ENCODE measurements at regions not wholly inside any gene's neighbourhood (a gene's known extent, or its start where the extent isn't known, plus 50 kb on each side); places are given as distances from the start of the nearest gene placed in this dataset.
"Not testable (repeated sequence)": the region's sequence is repeated elsewhere in the genome, so short reads cannot be mapped to it uniquely, and the experiment has no call there.

DNA sequence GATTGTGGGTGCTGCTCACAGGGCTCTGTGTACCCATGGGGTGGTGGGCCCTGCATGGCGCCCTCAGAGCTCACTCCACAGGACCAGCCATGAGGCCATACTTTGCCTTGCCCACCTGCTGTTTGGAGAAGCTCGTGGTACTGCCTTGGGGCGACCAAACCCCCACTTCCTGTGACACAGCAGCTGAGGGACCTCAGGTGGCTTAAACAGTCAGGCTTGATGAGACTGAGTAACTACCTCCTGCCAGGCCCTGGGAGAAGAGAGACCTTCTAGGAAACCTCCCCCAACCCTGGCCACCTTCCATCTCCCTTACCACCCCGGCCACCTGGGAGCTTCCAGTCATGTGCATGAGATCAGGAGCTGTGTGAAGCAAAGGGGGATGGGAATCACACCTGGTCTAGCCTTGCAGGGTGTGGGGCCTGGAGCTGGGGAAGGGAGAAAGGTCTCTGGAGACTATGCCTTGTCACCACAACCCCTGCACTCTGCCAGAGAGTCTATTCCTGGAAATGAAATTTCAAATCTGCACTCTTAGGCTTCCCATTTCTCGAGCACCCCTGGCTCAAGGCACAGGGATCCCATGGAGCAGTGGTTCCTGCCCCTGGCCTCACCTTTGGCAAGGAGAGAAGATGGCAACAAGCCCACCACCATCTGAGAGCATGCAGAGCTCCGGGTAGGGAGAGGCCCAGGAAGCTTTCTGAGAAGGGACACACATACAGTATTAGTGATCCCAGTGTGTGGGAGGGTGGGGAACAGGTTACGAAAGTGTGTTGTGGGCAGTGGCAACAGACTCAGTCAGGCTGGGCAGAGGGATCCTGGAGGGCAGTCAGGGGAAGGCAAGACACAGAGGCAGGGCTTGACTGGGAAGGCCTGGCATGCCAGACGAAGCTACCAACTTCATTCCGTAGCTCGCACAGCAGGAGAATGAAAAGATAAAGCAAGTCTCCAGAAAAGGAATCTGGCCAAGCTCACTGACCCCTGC is 125.0 kb downstream of the URI1 start:
- peak in 2 of 3 donors; percentile 3 to 5 for DNase-seq

- not testable (repeated sequence) for DNase-seq
Observed at GRCh38 chr19:30067956-30068506, 126.0 kb downstream of the URI1 start.

GRCh38 chr19:30068528-30069395 is 126.7 kb downstream of the URI1 start:
- no peak for DNase-seq

GRCh38 chr19:30069535-30070197 is 127.6 kb downstream of the URI1 start:
- no peak for DNase-seq

GRCh38 chr19:30070198-30070967 is 128.3 kb downstream of the URI1 start:
- no peak for DNase-seq

DNA sequence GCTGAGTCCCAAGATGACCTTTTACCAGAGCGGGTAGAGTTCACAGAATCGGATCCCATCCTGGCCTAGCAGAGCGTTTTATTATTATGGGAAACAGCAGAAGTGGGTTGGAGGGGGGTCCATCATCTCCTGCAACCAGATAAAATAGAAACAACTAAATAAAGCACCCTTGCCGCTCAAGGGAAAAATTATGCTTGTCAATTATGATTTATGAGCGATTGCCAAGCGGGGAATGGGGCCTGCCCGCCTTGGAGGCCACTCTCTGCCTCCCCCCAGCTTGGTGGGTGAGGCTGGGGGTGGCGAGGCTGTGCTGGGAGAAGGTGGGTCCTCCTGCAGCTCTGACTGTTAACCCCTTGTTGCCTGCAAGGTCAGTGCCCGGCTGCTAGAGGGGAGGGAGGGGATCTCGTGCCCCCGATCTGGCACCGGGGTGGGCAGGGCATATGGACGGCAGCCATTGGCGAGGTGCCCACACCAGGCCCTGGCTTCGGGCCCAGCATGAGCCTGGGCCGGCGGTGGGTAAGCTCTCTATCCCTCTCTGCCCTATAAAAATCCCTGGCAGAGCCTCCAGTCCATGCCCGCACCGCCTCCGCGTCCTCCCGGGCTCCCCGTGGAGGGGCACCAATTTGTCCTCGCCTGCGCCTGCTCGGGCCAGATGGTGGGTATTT is 129.1 kb downstream of the URI1 start:
- DNase-seq, result no peak

DNA sequence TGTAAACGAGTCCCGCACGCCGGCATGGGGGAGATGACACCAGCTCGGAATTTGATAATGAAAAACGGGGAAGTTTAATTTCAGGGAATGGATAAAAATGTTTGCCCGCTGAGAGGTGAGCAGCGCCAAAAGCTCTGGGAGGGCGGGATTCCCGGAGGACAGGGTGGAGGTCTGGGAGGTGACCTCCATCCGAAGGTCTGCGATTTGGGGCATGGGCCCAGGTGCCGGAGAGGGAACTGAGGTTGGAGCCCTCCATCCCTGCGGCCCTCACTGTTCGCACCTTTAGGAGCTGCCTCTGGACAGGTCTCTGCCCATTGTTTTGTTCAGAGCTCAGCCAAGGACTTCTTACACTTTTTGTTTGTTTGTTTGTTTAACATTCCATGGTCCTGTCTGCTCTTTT is 129.8 kb downstream of the URI1 start:
- no peak for DNase-seq

GRCh38 chr19:30073152-30074000 is 131.3 kb downstream of the URI1 start:
- DNase-seq, result no peak

DNA sequence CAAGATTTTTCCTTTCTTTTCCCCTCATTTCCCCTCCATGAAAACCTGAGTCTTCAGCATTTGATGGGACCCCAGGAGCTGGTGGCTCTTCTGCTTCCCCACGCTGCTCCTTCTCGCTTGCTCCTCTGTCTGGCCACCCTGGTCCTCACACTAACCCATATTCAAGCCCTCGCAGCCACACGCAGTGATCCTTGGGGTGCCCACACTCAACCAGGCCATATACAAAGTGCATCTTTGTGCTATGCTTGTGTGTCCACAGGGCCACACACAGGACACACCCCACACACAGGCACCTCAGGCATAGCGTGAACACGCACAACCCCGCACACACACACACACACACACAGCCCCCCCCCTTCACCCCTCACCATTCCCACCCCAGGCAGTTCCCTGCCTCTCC is 132.1 kb downstream of the URI1 start:
- DNase-seq, result no peak

- no peak for DNase-seq
Observed at GRCh38 chr19:30074741-30075715, 133.0 kb downstream of the URI1 start.

DNA sequence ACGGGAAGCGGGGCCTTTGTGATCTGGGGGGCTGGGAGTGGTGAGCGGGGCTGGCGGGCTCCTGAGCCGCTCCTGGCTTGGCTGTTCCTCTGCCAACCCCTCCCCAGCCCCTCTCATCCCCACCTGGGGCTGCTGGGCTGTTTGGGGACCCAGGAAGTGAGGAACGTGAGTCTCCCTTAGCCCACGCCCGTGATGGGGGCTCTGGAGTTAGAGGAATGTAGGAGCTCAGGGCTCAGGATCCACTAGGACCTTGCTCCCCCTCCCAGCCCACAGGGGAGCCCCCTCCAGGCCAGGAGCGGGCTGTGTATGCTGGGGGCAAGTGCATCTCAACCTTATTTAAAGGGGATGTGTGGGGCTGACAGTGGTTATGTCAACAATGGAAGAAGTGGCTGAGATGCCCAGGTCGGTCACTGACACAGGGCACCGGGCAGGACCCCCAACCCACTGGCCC is 134.1 kb downstream of the URI1 start:
- no peak for DNase-seq

DNA sequence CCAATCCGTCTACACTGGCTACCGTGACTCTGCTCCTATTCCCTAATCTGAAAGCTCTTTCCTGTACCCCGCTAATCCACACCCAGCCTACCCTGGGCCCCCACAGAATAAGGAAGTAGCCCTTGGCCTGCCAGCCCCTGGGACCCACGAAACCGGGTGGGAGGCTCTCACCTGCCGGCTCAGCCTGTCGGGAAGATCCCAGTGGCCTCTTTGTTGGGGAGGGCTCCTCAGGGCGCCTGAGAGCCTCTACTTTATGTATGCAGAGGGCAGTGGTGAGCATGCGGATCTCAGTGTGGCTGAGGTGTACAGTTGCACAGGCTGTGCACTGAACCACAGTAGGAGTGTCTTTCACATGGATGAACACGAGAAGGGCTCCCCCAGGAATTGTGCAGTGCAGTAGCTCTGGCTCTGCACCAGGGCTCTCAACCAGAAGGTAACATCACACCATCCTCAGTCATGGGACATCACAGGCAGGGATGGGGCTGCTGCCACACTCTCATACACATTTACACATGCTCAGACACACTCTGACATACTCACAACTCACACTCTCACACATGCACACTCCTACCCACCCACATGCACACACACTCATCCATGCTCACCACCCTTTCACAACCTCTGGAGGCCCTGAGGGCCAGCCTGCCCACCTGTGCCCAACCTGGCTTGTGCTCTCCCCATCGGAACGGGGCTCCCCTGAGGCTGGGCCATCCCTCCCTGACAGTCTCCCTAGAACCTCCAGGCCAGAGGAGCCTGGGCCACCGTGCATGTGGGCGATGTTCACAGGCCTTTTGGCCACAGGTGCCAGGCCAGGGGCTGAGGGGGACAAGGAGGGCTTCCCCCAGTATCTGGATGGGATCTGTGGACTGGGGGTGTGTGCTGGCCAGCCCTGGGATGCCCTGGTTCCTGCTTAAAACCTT is 135.0 kb downstream of the URI1 start:
- DNase-seq, result no peak

DNA sequence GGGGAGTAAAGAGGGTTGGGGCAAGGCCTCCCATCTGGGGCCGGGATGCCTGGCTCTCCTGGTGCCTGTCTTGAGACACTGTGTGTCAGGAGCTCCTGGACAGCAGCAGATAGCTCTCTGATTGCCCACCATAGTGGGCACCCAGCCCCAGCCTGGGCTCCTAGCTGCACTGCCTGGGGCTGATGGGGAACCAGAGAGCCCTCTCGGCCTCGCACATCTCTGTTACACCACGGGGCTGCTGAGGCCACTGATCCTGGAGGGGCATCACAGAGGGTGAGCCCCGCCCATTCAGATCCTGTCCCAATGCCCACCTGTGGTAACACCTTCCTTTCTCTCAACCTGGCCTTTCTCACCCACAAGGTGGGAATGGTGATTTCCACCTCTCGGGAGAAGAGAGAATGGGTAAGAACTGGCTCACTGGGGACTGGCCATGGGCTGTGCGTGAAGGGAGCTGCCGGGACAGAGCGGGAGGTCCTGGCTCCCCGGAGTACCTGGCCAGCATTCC is 135.9 kb downstream of the URI1 start:
- DNase-seq, result no peak

- DNase-seq, result no peak
Observed at GRCh38 chr19:30078381-30078910, 136.4 kb downstream of the URI1 start.

- DNase-seq, result no peak
Observed at GRCh38 chr19:30079200-30079599, 137.2 kb downstream of the URI1 start.

GRCh38 chr19:30082168-30082567 is 140.1 kb downstream of the URI1 start:
- DNase-seq, result no peak

GRCh38 chr19:30082611-30083010 is 140.6 kb downstream of the URI1 start:
- DNase-seq, result no peak

Data from suppressor macrophage treated with lipopolysaccharide for 1 hour (primary cell).